Activated T-cell treated with anti-CD3 and anti-CD28 coated beads, Interleukin-2, amount 50 U/mL, for 72 hours (primary cell): ENCODE measurements at regions not wholly inside any gene's neighbourhood (a gene's known extent, or its start where the extent isn't known, plus 50 kb on each side); places are given as distances from the start of the nearest gene placed in this dataset.

ENCODE experiments used
- ATAC-seq, 2 donors: fragments of 150-1000 bp; cut with Tn5 transposase; replicated peaks in 1 of 2; 2 replicates each; pipeline ENCODE4 v1.10.0; 2021; ENCODE audit warnings: moderate library complexity in 2 of 2, mild to moderate bottlenecking in 1 of 2
- DNase-seq, 2 donors: peaks; one replicate each; pipeline ENCODE4 v3.0.0; 2021 to 2022; ENCODE audit warnings: mixed read lengths in 1 of 2
- H3K27ac Mint-ChIP-seq: one replicate; pipeline ENCODE4 v1.8.0; 2022; ENCODE audit warnings: mild to moderate bottlenecking, moderate library complexity, mixed read lengths
- H3K27me3 Mint-ChIP-seq: one replicate; pipeline ENCODE4 v1.8.0; 2022; ENCODE audit warnings: low read depth, mixed read lengths
- H3K36me3 Mint-ChIP-seq, 2 donors: one replicate each; pipeline ENCODE4 v1.8.0; 2022; ENCODE audit warnings: mixed read lengths in 2 of 2, mild to moderate bottlenecking in 1 of 2; ENCODE audit not compliant: insufficient read depth in 2 of 2
- H3K4me1 Mint-ChIP-seq: one replicate; pipeline ENCODE4 v1.8.0; 2022; ENCODE audit warnings: low read depth, mixed read lengths
- H3K4me3 Mint-ChIP-seq, 2 donors: one replicate each; pipeline ENCODE4 v1.8.0; 2022; ENCODE audit warnings: mild to moderate bottlenecking in 2 of 2, mixed read lengths in 2 of 2, moderate library complexity in 2 of 2
- H3K9me3 Mint-ChIP-seq, 2 donors: one replicate each; pipeline ENCODE4 v1.8.0; 2022; ENCODE audit warnings: mixed read lengths in 2 of 2

- Mint-ChIP-seq H3K27me3 (no peaks in the 10 kb centered on the region), H3K36me3 (peaks cover 0 to 3% of the 10 kb centered on the region in 2 donors), H3K4me3 (no peak overlapping the region), H3K4me1 (no peaks in the 10 kb centered on the region), H3K9me3 (peaks cover 7 to 16% of the 10 kb centered on the region in 2 donors), H3K27ac (no peak overlapping the region)
- ATAC-seq (no peak), DNase-seq (no peak)
These were observed 963.7 kb upstream of the CDH2 start for GRCh38 chr18:29140590-29140989.

GRCh38 chr18:29137773-29138495 lies 961.0 kb upstream of the CDH2 start:
- ATAC-seq: no peak
- no peaks in the 10 kb centered on the region for H3K27me3 Mint-ChIP-seq
- peaks cover 9 to 11% of the 10 kb centered on the region in 2 donors for H3K9me3 Mint-ChIP-seq
- no peaks in the 10 kb centered on the region for H3K4me1 Mint-ChIP-seq
- no peak overlapping the region for H3K4me3 Mint-ChIP-seq
- no peak overlapping the region for H3K27ac Mint-ChIP-seq
- H3K36me3 Mint-ChIP-seq: peaks cover 0 to 3% of the 10 kb centered on the region in 2 donors
- DNase-seq: no peak

GRCh38 chr18:29123706-29124530 lies 947.0 kb upstream of the CDH2 start:
- no peak overlapping the region for H3K27ac Mint-ChIP-seq

GRCh38 chr18:29104671-29105070 lies 927.7 kb upstream of the CDH2 start:
- H3K4me1 Mint-ChIP-seq: no peaks in the 10 kb centered on the region
- H3K27me3 Mint-ChIP-seq: no peaks in the 10 kb centered on the region
- H3K36me3 Mint-ChIP-seq: no peaks in the 10 kb centered on the region
- ATAC-seq (no peak), DNase-seq (no peak)
- H3K27ac Mint-ChIP-seq: no peak overlapping the region
- H3K9me3 Mint-ChIP-seq: peaks cover 1 to 7% of the 10 kb centered on the region in 2 donors
- H3K4me3 Mint-ChIP-seq: no peak overlapping the region

More at GRCh38 chr18:29123706-29124530, 947.0 kb upstream of the CDH2 start:
- ATAC-seq (no peak), DNase-seq (no peak)
- Mint-ChIP-seq H3K27me3 (no peaks in the 10 kb centered on the region), H3K4me3 (no peak overlapping the region), H3K36me3 (no peaks in the 10 kb centered on the region), H3K9me3 (peaks cover 0 to 6% of the 10 kb centered on the region in 2 donors), H3K4me1 (no peaks in the 10 kb centered on the region)

GRCh38 chr18:29104227-29104626 lies 927.3 kb upstream of the CDH2 start:
- Mint-ChIP-seq H3K27ac (no peak overlapping the region), H3K27me3 (no peaks in the 10 kb centered on the region), H3K4me1 (no peaks in the 10 kb centered on the region), H3K4me3 (no peak overlapping the region), H3K36me3 (no peaks in the 10 kb centered on the region), H3K9me3 (peaks cover 1 to 7% of the 10 kb centered on the region in 2 donors)
- DNase-seq: no peak
- ATAC-seq: no peak

- Mint-ChIP-seq H3K36me3 (no peaks in the 10 kb centered on the region), H3K27me3 (no peaks in the 10 kb centered on the region), H3K9me3 (peaks cover 5 to 15% of the 10 kb centered on the region in 2 donors), H3K4me1 (no peaks in the 10 kb centered on the region), H3K27ac (no peak overlapping the region), H3K4me3 (no peak overlapping the region)
- ATAC-seq: no peak
- no peak for DNase-seq
These were observed 919.3 kb upstream of the CDH2 start for GRCh38 chr18:29096079-29096770.

GRCh38 chr18:29087616-29088246 lies 910.8 kb upstream of the CDH2 start:
- Mint-ChIP-seq H3K27me3 (no peaks in the 10 kb centered on the region), H3K9me3 (peaks cover 4 to 11% of the 10 kb centered on the region in 2 donors), H3K36me3 (peaks cover 0 to 2% of the 10 kb centered on the region in 2 donors), H3K4me3 (no peak overlapping the region), H3K4me1 (no peaks in the 10 kb centered on the region), H3K27ac (no peak overlapping the region)
- no peak for ATAC-seq
- DNase-seq: no peak

- no peaks in the 10 kb centered on the region for H3K4me1 Mint-ChIP-seq
- no peak for DNase-seq
- H3K9me3 Mint-ChIP-seq: peaks cover 3 to 8% of the 10 kb centered on the region in 2 donors
- no peak overlapping the region for H3K27ac Mint-ChIP-seq
- no peak for ATAC-seq
- peaks cover 0 to 2% of the 10 kb centered on the region in 2 donors for H3K36me3 Mint-ChIP-seq
- H3K4me3 Mint-ChIP-seq: no peak overlapping the region
- no peaks in the 10 kb centered on the region for H3K27me3 Mint-ChIP-seq
These were observed 907.2 kb upstream of the CDH2 start for GRCh38 chr18:29084120-29084519.

GRCh38 chr18:29083545-29083944 lies 906.6 kb upstream of the CDH2 start:
- Mint-ChIP-seq H3K4me1 (no peaks in the 10 kb centered on the region), H3K36me3 (peaks cover 0 to 2% of the 10 kb centered on the region in 2 donors), H3K27ac (no peak overlapping the region), H3K9me3 (peaks cover 3 to 8% of the 10 kb centered on the region in 2 donors), H3K27me3 (no peaks in the 10 kb centered on the region), H3K4me3 (no peak overlapping the region)
- DNase-seq (no peak), ATAC-seq (no peak)

- peaks cover 1 to 13% of the 10 kb centered on the region in 2 donors for H3K9me3 Mint-ChIP-seq
- ATAC-seq (no peak), DNase-seq (no peak)
- H3K27me3 Mint-ChIP-seq: no peaks in the 10 kb centered on the region
- no peaks in the 10 kb centered on the region for H3K4me1 Mint-ChIP-seq
- no peak overlapping the region for H3K4me3 Mint-ChIP-seq
- no peak overlapping the region for H3K27ac Mint-ChIP-seq
- peaks cover 0 to 2% of the 10 kb centered on the region in 2 donors for H3K36me3 Mint-ChIP-seq
These were observed 904.0 kb upstream of the CDH2 start for GRCh38 chr18:29080946-29081345.

- Mint-ChIP-seq H3K4me3 (no peak overlapping the region), H3K36me3 (no peaks in the 10 kb centered on the region), H3K27me3 (no peaks in the 10 kb centered on the region)
These were observed 901.3 kb upstream of the CDH2 start for GRCh38 chr18:29078273-29078672.

GRCh38 chr18:29077344-29077743 lies 900.4 kb upstream of the CDH2 start:
- Mint-ChIP-seq H3K4me3 (no peak overlapping the region), H3K27ac (no peak overlapping the region), H3K4me1 (no peaks in the 10 kb centered on the region), H3K36me3 (no peaks in the 10 kb centered on the region), H3K9me3 (peaks cover 0 to 11% of the 10 kb centered on the region in 2 donors), H3K27me3 (no peaks in the 10 kb centered on the region)
- no peak for DNase-seq
- no peak for ATAC-seq

More at GRCh38 chr18:29078273-29078672, 901.3 kb upstream of the CDH2 start:
- ATAC-seq (no peak), DNase-seq (no peak)
- Mint-ChIP-seq H3K9me3 (peaks cover 0 to 11% of the 10 kb centered on the region in 2 donors), H3K4me1 (no peaks in the 10 kb centered on the region), H3K27ac (no peak overlapping the region)
